CD4-positive, alpha-beta T cell (primary cell): ENCODE measurements at regions not wholly inside any gene's neighbourhood (a gene's known extent, or its start where the extent isn't known, plus 50 kb on each side); places are given as distances from the start of the nearest gene placed in this dataset.

Experiments
- ATAC-seq: fragments of 200-7000 bp; cut with Tn5 transposase; one replicate; pipeline ENCODE4 v1.10.0; 2022; ENCODE audit warnings: mild to moderate bottlenecking; ENCODE audit not compliant: poor library complexity
- CTCF ChIA-PET: fragments of 350-600 bp; sonication (Branson Sonifier 250); formaldehyde crosslinking; loops from one replicate; lab custom pipeline; 2021; ENCODE audit warnings: antibody characterized with exemption, inconsistent platforms; lab: Charles Lee
- POLR2A ChIA-PET: fragments of 350-600 bp; sonication (Branson Sonifier 250); formaldehyde crosslinking; loops from one replicate; lab custom pipeline; 2021; ENCODE audit warnings: antibody characterized with exemption, inconsistent platforms; lab: Charles Lee
- DNase-seq, 14 experiments: peaks; one replicate each; pipeline ENCODE4 v3.0.0-alpha.2; 2013 to 2020; ENCODE audit warnings: mixed read lengths in 2 of 14
- H3K27ac ChIP-seq, 2 donors: one replicate each; pipeline versions ENCODE4 v1.5.1 to v1.7.0; 2013; ENCODE audit warnings: low read length in 2 of 2, low read depth in 1 of 2, mild to moderate bottlenecking in 1 of 2
- H3K27me3 ChIP-seq, 2 experiments: 1 replicate in 1 of 2; 2 replicates in 1 of 2; pipeline versions ENCODE4 v1.6.1 to v1.7.0; 2013; ENCODE audit warnings: low read length in 2 of 2, control low read depth in 1 of 2, mild to moderate bottlenecking in 1 of 2, moderate library complexity in 1 of 2; ENCODE audit not compliant: insufficient read depth in 2 of 2, control insufficient read depth in 1 of 2
- H3K36me3 ChIP-seq: one replicate; pipeline ENCODE4 v1.6.1; 2013; ENCODE audit warnings: low read length, control low read depth; ENCODE audit not compliant: insufficient read depth
- H3K4me1 ChIP-seq: one replicate; pipeline ENCODE4 v1.6.1; 2013; ENCODE audit warnings: low read length, control low read depth; ENCODE audit not compliant: insufficient read depth
- H3K4me3 ChIP-seq: one replicate; pipeline ENCODE4 v1.5.1; 2013; ENCODE audit warnings: mild to moderate bottlenecking, low read length, moderate library complexity
- H3K9me3 ChIP-seq, 2 experiments: 1 replicate in 1 of 2; 2 replicates in 1 of 2; pipeline versions ENCODE4 v1.6.1 to v1.7.0; 2013; ENCODE audit warnings: low read length in 2 of 2, mild to moderate bottlenecking in 2 of 2, control low read depth in 1 of 2, moderate library complexity in 1 of 2; ENCODE audit not compliant: control insufficient read depth in 1 of 2, insufficient read depth in 1 of 2
- H3K27ac Mint-ChIP-seq: one replicate; pipeline ENCODE4 v1.8.0; 2020; ENCODE audit warnings: mixed read lengths
- H3K27me3 Mint-ChIP-seq: one replicate; pipeline ENCODE4 v1.8.0; 2021; ENCODE audit warnings: mixed read lengths
- H3K36me3 Mint-ChIP-seq: one replicate; pipeline ENCODE4 v1.8.0; 2021; ENCODE audit warnings: low read depth, mixed read lengths
- H3K4me1 Mint-ChIP-seq: one replicate; pipeline ENCODE4 v1.8.0; 2021; ENCODE audit warnings: low read depth, mixed read lengths
- H3K4me3 Mint-ChIP-seq: one replicate; pipeline ENCODE4 v1.8.0; 2020; ENCODE audit warnings: mild to moderate bottlenecking, mixed read lengths
- H3K9me3 Mint-ChIP-seq: one replicate; pipeline ENCODE4 v1.8.0; 2020; ENCODE audit warnings: mixed read lengths
- CTCF ChIP-seq: fragments of 200-600 bp; IDR thresholded peaks from one replicate; pipeline ENCODE4 v1.8.0; 2022; ENCODE audit warnings: antibody characterized with exemption, mild to moderate bottlenecking
- intact Hi-C, 2 experiments: fragments of 100-400 bp; cut with DNase I in 1 of 2; cut with micrococcal nuclease in 1 of 2; formaldehyde crosslinking; loops; one replicate each; pipeline versions ENCODE4 v1.15.1 to v1.9.0; 2023 to 2025; cut with DNase I, micrococcal nuclease

GRCh38 chr15:19987389-19988048 is 554.1 kb downstream of the GOLGA6L6 start:
- intact Hi-C loops = no loop called here
- no peak overlapping the region for H3K27ac ChIP-seq
- Mint-ChIP-seq H3K27ac (no peak overlapping the region), H3K27me3 (no peaks in the 10 kb centered on the region), H3K4me1 (no peaks in the 10 kb centered on the region), H3K36me3 (no peaks in the 10 kb centered on the region), H3K9me3 (peaks cover 8% of the 10 kb centered on the region), H3K4me3 (no peak overlapping the region)
- ATAC-seq (no peak), DNase-seq (no peak)
- no peaks in the 10 kb centered on the region for H3K4me1 ChIP-seq
- CTCF ChIA-PET = no interaction called here
- no peaks in the 10 kb centered on the region for H3K36me3 ChIP-seq
- POLR2A ChIA-PET = no interaction called here
- peaks cover 0 to 17% of the 10 kb centered on the region in 2 experiments for H3K9me3 ChIP-seq
- TF ChIP-seq CTCF = no peak
- H3K27me3 ChIP-seq = no peaks in the 10 kb centered on the region
- no peak overlapping the region for H3K4me3 ChIP-seq

GRCh38 chr15:19984101-19984500 is 557.5 kb downstream of the GOLGA6L6 start:
- H3K4me3 Mint-ChIP-seq = no peak overlapping the region
- no peaks in the 10 kb centered on the region for H3K4me1 Mint-ChIP-seq
- no peak overlapping the region for H3K27ac ChIP-seq
- TF ChIP-seq CTCF = no peak
- DNase-seq (no peak), ATAC-seq (no peak)
- no peaks in the 10 kb centered on the region for H3K36me3 ChIP-seq
- CTCF ChIA-PET = no interaction called here
- H3K4me3 ChIP-seq = no peak overlapping the region
- no peak overlapping the region for H3K27ac Mint-ChIP-seq
- no peaks in the 10 kb centered on the region for H3K27me3 Mint-ChIP-seq
- intact Hi-C loops = no loop called here
- no peaks in the 10 kb centered on the region for H3K4me1 ChIP-seq
- peaks cover 0 to 13% of the 10 kb centered on the region in 2 experiments for H3K9me3 ChIP-seq
- peaks cover 8% of the 10 kb centered on the region for H3K9me3 Mint-ChIP-seq
- H3K36me3 Mint-ChIP-seq = no peaks in the 10 kb centered on the region
- no peaks in the 10 kb centered on the region for H3K27me3 ChIP-seq
- POLR2A ChIA-PET = no interaction called here

- no peak overlapping the region for H3K27ac ChIP-seq
- no peak for ATAC-seq
These were observed 566.6 kb downstream of the GOLGA6L6 start for GRCh38 chr15:19974998-19975397.

More at GRCh38 chr15:19974998-19975397, 566.6 kb downstream of the GOLGA6L6 start:
- no peaks in the 10 kb centered on the region for H3K4me1 ChIP-seq
- H3K36me3 Mint-ChIP-seq = no peaks in the 10 kb centered on the region
- no peak for DNase-seq
- H3K36me3 ChIP-seq = no peaks in the 10 kb centered on the region
- no peaks in the 10 kb centered on the region for H3K27me3 ChIP-seq
- H3K4me3 ChIP-seq = no peak overlapping the region
- intact Hi-C loops = no loop called here
- peaks cover 0 to 9% of the 10 kb centered on the region in 2 experiments for H3K9me3 ChIP-seq
- H3K4me1 Mint-ChIP-seq = no peaks in the 10 kb centered on the region
- no peaks in the 10 kb centered on the region for H3K27me3 Mint-ChIP-seq
- CTCF ChIA-PET = no interaction called here
- H3K9me3 Mint-ChIP-seq = no peaks in the 10 kb centered on the region
- POLR2A ChIA-PET = no interaction called here
- H3K4me3 Mint-ChIP-seq = no peak overlapping the region
- H3K27ac Mint-ChIP-seq = no peak overlapping the region
- no peak for TF ChIP-seq CTCF
